Keratinocyte (primary cell): ENCODE measurements at regions not wholly inside any gene's neighbourhood (a gene's known extent, or its start where the extent isn't known, plus 50 kb on each side); places are given as distances from the start of the nearest gene placed in this dataset.

Source experiments
- DNase-seq: peaks from one replicate; pipeline ENCODE4 v3.0.0-alpha.2; 2011; ENCODE audit warnings: low read depth, missing footprints, low spot score
- FAIRE-seq: peaks from 2 replicates; lab custom pipeline; 2011; peaks lifted over from hg19 to GRCh38; lab: Jason Lieb, UNC
- H2AFZ ChIP-seq: 2 replicates; pipeline ENCODE4 v1.6.0; 2012; ENCODE audit warnings: low read length, control low read depth, inconsistent platforms; ENCODE audit not compliant: control insufficient read depth
- H3K27ac ChIP-seq: 2 replicates; pipeline ENCODE4 v1.5.1; 2011; ENCODE audit warnings: low read length; ENCODE audit not compliant: control insufficient read depth, insufficient read depth
- H3K27me3 ChIP-seq: 3 replicates; pipeline ENCODE4 v1.6.0; 2011; ENCODE audit warnings: low read length; ENCODE audit not compliant: control insufficient read depth, insufficient read depth; ENCODE audit errors: extremely low read depth
- H3K36me3 ChIP-seq, 2 experiments: 2 replicates in 1 of 2; 3 replicates in 1 of 2; pipeline ENCODE4 v1.5.1; 2011; ENCODE audit warnings: low read length in 2 of 2, mild to moderate bottlenecking in 1 of 2; ENCODE audit not compliant: control insufficient read depth in 2 of 2, insufficient read depth in 2 of 2; ENCODE audit errors: extremely low read depth in 1 of 2
- H3K4me1 ChIP-seq: 3 replicates; pipeline ENCODE4 v1.5.1; 2011; ENCODE audit warnings: low read length; ENCODE audit not compliant: control insufficient read depth, insufficient read depth; ENCODE audit errors: extremely low read depth
- H3K4me2 ChIP-seq: 3 replicates; pipeline ENCODE4 v1.6.0; 2011; ENCODE audit warnings: low read depth, low read length; ENCODE audit not compliant: control insufficient read depth, insufficient read depth; ENCODE audit errors: extremely low read depth
- H3K4me3 ChIP-seq, 3 experiments: fragments of 200-600 bp in 1 of 3; sonication (generic) in 1 of 3; 2 replicates in 2 of 3; 3 replicates in 1 of 3; pipeline ENCODE4 v1.5.1; 2011 to 2016; ENCODE audit warnings: low read length in 3 of 3, mild to moderate bottlenecking in 3 of 3, control low read depth in 2 of 3, inconsistent platforms in 1 of 3, low read depth in 1 of 3, mixed read lengths in 1 of 3, mixed run types in 1 of 3, moderate library complexity in 1 of 3; ENCODE audit not compliant: control insufficient read depth in 2 of 3, insufficient read depth in 2 of 3; ENCODE audit errors: extremely low read depth in 1 of 3
- H3K79me2 ChIP-seq: 2 replicates; pipeline ENCODE4 v1.6.0; 2012; ENCODE audit warnings: low read length; ENCODE audit not compliant: control insufficient read depth, insufficient read depth
- H3K9ac ChIP-seq: 3 replicates; pipeline ENCODE4 v1.6.0; 2011; ENCODE audit warnings: low read length; ENCODE audit not compliant: control insufficient read depth, insufficient read depth; ENCODE audit errors: extremely low read depth
- H3K9me1 ChIP-seq: 3 replicates; pipeline ENCODE4 v1.6.0; 2011; ENCODE audit warnings: low read length; ENCODE audit not compliant: control insufficient read depth, insufficient read depth; ENCODE audit errors: extremely low read depth
- H3K9me3 ChIP-seq: 2 replicates; pipeline ENCODE4 v1.5.1; 2012; ENCODE audit warnings: low read depth, low read length; ENCODE audit not compliant: control insufficient read depth
- H4K20me1 ChIP-seq: 3 replicates; pipeline ENCODE4 v1.6.0; 2011; ENCODE audit warnings: low read length; ENCODE audit not compliant: control insufficient read depth, insufficient read depth; ENCODE audit errors: extremely low read depth
- EZH2 ChIP-seq: IDR thresholded peaks from one replicate; pipeline ENCODE4 v1.6.1; 2012; ENCODE audit warnings: inconsistent platforms, mild to moderate bottlenecking, low read length, moderate library complexity
- dilution Hi-C: fragments of 300-500 bp; cut with MboI; formaldehyde crosslinking; loops from one replicate; pipeline ENCODE4 v1.7.0; 2020; ENCODE audit warnings: low sequenced_read_pairs; ENCODE audit not compliant: extremely low pct_ligation_motif_present
- TF ChIP-seq, protein P1 (sequence below), 3 experiments: IDR thresholded peaks in 1 of 3; conservative IDR thresholded peaks in 1 of 3; optimal IDR thresholded peaks in 1 of 3; 2 replicates in 2 of 3; 3 replicates in 1 of 3; pipeline versions ENCODE3 to v1.5.1; 2011; ENCODE audit warnings: low read length in 3 of 3, mild to moderate bottlenecking in 3 of 3, moderate library complexity in 2 of 3, control low read depth in 1 of 3, inconsistent platforms in 1 of 3; ENCODE audit not compliant: insufficient read depth in 2 of 3; ENCODE audit errors: extremely low read depth in 1 of 3

DNA sequence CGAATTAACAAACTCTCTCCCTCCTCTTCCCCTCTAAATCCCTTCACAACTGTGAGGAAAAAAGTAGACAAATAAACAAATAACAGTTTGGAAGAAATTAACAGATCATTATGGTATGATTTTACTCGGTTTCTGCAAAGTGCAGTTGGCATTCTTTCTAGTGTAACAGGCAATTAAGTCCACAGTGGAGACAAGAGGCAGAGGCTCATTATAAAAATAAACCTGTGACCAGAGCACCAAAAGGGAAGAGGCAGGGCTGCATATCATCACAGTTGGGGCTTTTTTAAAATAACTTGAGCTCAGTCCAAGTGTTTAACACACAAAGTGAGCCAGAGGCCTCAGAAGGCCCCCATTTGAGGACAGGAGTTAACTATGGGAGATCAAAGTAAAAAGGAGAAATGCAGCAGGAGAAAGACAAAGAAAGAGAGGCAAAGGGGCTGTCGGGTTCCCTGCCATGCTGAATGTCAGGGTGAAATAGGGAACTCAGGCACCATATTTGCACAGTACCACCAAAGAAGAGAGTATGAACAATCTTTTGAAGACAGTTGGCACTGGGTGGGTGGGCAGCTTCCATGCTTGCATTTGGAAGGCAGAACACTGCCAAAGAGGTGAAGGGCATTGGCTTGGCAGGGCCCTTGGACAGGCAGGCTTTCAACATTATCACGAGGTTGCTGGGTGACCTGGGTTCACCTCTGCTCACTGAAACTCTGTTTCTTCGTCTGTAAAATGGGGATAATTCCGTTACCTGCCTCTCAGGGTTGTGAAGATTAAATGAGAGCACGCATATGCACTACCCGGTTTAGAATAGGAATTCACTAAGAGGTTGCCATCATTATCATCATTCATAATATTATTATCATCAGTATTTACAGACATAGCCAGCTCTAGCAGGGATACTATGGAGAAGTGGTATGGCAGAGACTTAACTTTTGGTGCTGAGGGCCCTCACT, 134.5 kb downstream of the MEX3B start:
- dilution Hi-C loops, result no loop called here
- no peak overlapping the region for H3K27ac ChIP-seq

DNA sequence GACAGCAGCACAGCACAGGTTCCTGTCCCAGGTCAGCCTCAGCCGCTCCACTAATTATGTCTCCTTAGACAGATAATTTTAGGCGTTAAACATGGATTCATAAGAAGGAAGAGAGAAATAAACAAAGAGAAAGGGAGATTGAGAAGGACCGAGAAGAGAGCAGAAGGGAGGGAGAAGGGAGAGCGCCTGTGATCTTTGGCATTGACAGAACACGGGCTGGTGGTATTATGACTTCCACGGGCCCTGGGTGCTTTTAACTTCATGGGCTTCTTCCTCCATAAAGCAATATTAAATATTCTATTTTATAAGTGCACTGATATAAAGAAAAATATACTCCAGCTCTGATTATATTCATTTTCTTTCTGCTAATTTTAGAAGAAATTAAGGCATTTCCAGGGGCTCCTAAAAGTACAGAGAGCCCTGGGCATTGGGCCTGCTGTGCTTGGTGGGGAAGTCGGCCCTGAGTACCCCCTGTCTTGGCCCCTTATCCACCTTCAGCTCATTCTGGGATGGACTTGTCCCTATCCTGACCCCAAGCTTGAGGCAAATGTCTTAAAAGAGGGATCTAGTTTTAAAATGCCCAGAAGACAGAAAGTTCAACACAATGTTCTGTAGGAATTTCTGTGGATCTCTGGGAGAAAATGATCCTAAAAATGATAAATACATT, 135.3 kb downstream of the MEX3B start:
- dilution Hi-C loops, result no loop called here
- H3K27ac ChIP-seq, result no peak overlapping the region
- no peaks in the 10 kb centered on the region for H4K20me1 ChIP-seq
- H3K4me1 ChIP-seq, result no peaks in the 10 kb centered on the region
- no peaks in the 10 kb centered on the region for H3K79me2 ChIP-seq
- no peak for TF ChIP-seq EZH2
- TF ChIP-seq, protein P1, sequence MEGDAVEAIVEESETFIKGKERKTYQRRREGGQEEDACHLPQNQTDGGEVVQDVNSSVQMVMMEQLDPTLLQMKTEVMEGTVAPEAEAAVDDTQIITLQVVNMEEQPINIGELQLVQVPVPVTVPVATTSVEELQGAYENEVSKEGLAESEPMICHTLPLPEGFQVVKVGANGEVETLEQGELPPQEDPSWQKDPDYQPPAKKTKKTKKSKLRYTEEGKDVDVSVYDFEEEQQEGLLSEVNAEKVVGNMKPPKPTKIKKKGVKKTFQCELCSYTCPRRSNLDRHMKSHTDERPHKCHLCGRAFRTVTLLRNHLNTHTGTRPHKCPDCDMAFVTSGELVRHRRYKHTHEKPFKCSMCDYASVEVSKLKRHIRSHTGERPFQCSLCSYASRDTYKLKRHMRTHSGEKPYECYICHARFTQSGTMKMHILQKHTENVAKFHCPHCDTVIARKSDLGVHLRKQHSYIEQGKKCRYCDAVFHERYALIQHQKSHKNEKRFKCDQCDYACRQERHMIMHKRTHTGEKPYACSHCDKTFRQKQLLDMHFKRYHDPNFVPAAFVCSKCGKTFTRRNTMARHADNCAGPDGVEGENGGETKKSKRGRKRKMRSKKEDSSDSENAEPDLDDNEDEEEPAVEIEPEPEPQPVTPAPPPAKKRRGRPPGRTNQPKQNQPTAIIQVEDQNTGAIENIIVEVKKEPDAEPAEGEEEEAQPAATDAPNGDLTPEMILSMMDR (optimal IDR thresholded peaks at IDR 0.05 in 1 of 3, IDR thresholded peaks at IDR 0.05 in 1 of 3, conservative IDR thresholded peaks at IDR 0.05 in 1 of 3; ENCODE audit: extremely low read depth in 1 of 3, insufficient read depth in 2 of 3, low read length in 3 of 3), result no peak
- no peak overlapping the region for H2AFZ ChIP-seq
- H3K36me3 ChIP-seq, result no peaks in the 10 kb centered on the region
- no peaks in the 10 kb centered on the region for H3K9me1 ChIP-seq
- H3K9ac ChIP-seq, result no peak overlapping the region
- H3K4me3 ChIP-seq, result no peak overlapping the region
- FAIRE-seq, result no peak
- no peak for DNase-seq
- no peaks in the 10 kb centered on the region for H3K27me3 ChIP-seq
- H3K9me3 ChIP-seq, result no peaks in the 10 kb centered on the region
- no peak overlapping the region for H3K4me2 ChIP-seq

More for the DNA sequence above, 134.5 kb downstream of the MEX3B start:
- H3K79me2 ChIP-seq, result no peaks in the 10 kb centered on the region
- H4K20me1 ChIP-seq, result no peaks in the 10 kb centered on the region
- no peak for DNase-seq
- H3K27me3 ChIP-seq, result no peaks in the 10 kb centered on the region
- TF ChIP-seq, protein P1 (optimal IDR thresholded peaks at IDR 0.05 in 1 of 3, IDR thresholded peaks at IDR 0.05 in 1 of 3, conservative IDR thresholded peaks at IDR 0.05 in 1 of 3; ENCODE audit: extremely low read depth in 1 of 3, insufficient read depth in 2 of 3, low read length in 3 of 3), result no peak
- TF ChIP-seq EZH2, result no peak
- no peak overlapping the region for H3K9ac ChIP-seq
- H3K4me1 ChIP-seq, result no peaks in the 10 kb centered on the region
- no peaks in the 10 kb centered on the region for H3K9me3 ChIP-seq
- no peaks in the 10 kb centered on the region for H3K9me1 ChIP-seq
- no peaks in the 10 kb centered on the region for H3K36me3 ChIP-seq
- H3K4me3 ChIP-seq, result no peak overlapping the region
- no peak overlapping the region for H2AFZ ChIP-seq
- no peak overlapping the region for H3K4me2 ChIP-seq
- no peak for FAIRE-seq
